GM21576 (cell line): ENCODE measurements at regions not wholly inside any gene's neighbourhood (a gene's known extent, or its start where the extent isn't known, plus 50 kb on each side); places are given as distances from the start of the nearest gene placed in this dataset.
"Not testable (repeated sequence)": the region's sequence is repeated elsewhere in the genome, so short reads cannot be mapped to it uniquely, and the experiment has no call there.

Experiments used
- ATAC-seq: cut with Tn5 transposase; IDR thresholded peaks from one replicate; pipeline ENCODE4 v1.9.1; 2021; ENCODE audit warnings: mild to moderate bottlenecking, moderate library complexity; ENCODE audit not compliant: unreplicated experiment

- ATAC-seq, result not testable (repeated sequence)
Measured at GRCh38 chr6:56720202-56720601, 77.5 kb upstream of the DST start.

GRCh38 chr6:56719315-56720058, 76.8 kb upstream of the DST start:
- ATAC-seq, result not testable (repeated sequence)

GRCh38 chr6:56718236-56718635, 75.5 kb upstream of the DST start:
- ATAC-seq, result no peak

GRCh38 chr6:56716229-56716628, 73.5 kb upstream of the DST start:
- no peak for ATAC-seq

GRCh38 chr6:56715741-56716140, 73.1 kb upstream of the DST start:
- ATAC-seq, result no peak

- no peak for ATAC-seq
Measured at GRCh38 chr6:56714982-56715456, 72.3 kb upstream of the DST start.

GRCh38 chr6:56714273-56714672, 71.6 kb upstream of the DST start:
- no peak for ATAC-seq

GRCh38 chr6:56713254-56713672, 70.6 kb upstream of the DST start:
- no peak for ATAC-seq

GRCh38 chr6:56710967-56711366, 68.3 kb upstream of the DST start:
- no peak for ATAC-seq

GRCh38 chr6:56709650-56710049, 67.0 kb upstream of the DST start:
- no peak for ATAC-seq

- ATAC-seq, result no peak
Measured at GRCh38 chr6:56708810-56709597, 66.3 kb upstream of the DST start.

- no peak for ATAC-seq
Measured at GRCh38 chr6:56706981-56707726, 64.5 kb upstream of the DST start.

- ATAC-seq, result no peak
Measured at GRCh38 chr6:56699066-56699654, 56.5 kb upstream of the DST start.

- no peak for ATAC-seq
Measured at GRCh38 chr6:56695702-56696101, 53.0 kb upstream of the DST start.

GRCh38 chr6:56694002-56694401, 51.3 kb upstream of the DST start:
- no peak for ATAC-seq

GRCh38 chr6:56693246-56693607, 50.5 kb upstream of the DST start:
- no peak for ATAC-seq

- ATAC-seq, result no peak
Measured at GRCh38 chr6:56692523-56693245, 50.0 kb upstream of the DST start.
